Fibroblast of pulmonary artery (primary cell): ENCODE measurements at regions not wholly inside any gene's neighbourhood (a gene's known extent, or its start where the extent isn't known, plus 50 kb on each side); places are given as distances from the start of the nearest gene placed in this dataset.

Source experiments
- DNase-seq: peaks from one replicate; pipeline ENCODE4 v3.0.0-alpha.2; 2010; ENCODE audit warnings: low read depth
- H3K4me3 ChIP-seq: replicated peaks from 2 replicates; pipeline ENCODE4 v1.5.1; 2011; ENCODE audit warnings: low read depth, mild to moderate bottlenecking, control low read depth, low read length, moderate library complexity
- TF ChIP-seq, protein P1 (sequence below): IDR thresholded peaks from 2 replicates; pipeline ENCODE4 v1.5.1; 2011; ENCODE audit warnings: mild to moderate bottlenecking, control low read depth, low read length, inconsistent platforms; ENCODE audit errors: missing control alignments

- H3K4me3 ChIP-seq, result no peak overlapping the region
- TF ChIP-seq, protein P1, sequence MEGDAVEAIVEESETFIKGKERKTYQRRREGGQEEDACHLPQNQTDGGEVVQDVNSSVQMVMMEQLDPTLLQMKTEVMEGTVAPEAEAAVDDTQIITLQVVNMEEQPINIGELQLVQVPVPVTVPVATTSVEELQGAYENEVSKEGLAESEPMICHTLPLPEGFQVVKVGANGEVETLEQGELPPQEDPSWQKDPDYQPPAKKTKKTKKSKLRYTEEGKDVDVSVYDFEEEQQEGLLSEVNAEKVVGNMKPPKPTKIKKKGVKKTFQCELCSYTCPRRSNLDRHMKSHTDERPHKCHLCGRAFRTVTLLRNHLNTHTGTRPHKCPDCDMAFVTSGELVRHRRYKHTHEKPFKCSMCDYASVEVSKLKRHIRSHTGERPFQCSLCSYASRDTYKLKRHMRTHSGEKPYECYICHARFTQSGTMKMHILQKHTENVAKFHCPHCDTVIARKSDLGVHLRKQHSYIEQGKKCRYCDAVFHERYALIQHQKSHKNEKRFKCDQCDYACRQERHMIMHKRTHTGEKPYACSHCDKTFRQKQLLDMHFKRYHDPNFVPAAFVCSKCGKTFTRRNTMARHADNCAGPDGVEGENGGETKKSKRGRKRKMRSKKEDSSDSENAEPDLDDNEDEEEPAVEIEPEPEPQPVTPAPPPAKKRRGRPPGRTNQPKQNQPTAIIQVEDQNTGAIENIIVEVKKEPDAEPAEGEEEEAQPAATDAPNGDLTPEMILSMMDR, result no peak
- no peak for DNase-seq
Measured at GRCh38 chr7:46554688-46555422, 633.8 kb upstream of the IGFBP3 start.

GRCh38 chr7:46551603-46552002 is 630.5 kb upstream of the IGFBP3 start:
- TF ChIP-seq, protein P1, result no peak
- no peak for DNase-seq
- H3K4me3 ChIP-seq, result no peak overlapping the region

DNA sequence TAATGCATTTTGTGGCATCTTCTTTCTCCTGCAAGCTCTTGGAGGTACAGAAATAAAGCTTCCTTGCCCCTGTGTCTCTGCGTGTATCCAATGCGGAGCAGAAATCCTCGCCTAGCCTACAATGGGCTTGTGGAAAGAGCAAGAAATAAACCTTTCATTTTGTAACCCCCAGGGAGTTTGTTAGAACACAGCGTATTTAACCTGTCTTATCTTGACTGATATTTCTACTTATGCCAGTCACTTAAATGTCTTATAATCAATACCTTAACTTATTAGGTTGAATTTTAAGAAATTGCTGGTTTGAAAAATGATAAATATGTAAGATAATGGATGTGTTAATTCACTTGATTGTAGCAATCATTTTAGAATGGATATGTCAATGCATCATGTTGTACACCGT is 629.8 kb upstream of the IGFBP3 start:
- DNase-seq, result no peak
- no peak overlapping the region for H3K4me3 ChIP-seq
- TF ChIP-seq, protein P1, result no peak

DNA sequence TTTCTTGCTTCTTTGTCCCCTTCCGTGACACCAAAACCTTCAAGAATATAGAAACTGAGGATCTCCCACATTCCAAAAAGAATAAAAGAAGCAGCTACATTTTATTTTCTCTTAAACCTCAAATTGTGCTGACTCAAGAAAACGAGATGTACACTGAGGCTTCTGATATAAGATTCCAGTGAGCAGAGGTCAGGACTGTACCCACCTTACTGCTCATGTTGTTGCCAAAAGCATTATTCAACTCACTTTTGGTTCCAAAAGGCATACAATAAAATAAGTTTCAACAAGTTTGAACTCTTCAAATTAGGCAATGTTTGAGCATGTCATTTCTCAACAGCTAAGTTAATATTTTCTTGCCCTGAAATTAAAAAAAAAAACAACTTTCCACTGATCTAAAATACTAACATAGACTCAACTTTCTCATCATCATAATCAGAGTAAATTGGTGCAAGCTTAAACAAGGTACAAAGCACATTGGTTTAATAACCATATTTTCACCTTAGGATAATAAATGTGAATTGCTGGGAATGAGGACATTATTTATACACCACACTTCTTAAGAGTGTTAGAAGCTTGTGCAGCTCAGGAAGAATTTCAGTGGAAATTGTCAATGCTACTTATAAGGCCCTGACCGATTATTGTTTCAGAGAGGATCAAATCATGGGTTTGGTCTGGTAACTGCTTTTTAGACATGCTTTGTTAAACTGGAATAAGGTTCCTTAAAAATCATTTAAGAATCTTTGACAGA is 629.0 kb upstream of the IGFBP3 start:
- H3K4me3 ChIP-seq, result no peak overlapping the region
- TF ChIP-seq, protein P1, result no peak
- no peak for DNase-seq

DNA sequence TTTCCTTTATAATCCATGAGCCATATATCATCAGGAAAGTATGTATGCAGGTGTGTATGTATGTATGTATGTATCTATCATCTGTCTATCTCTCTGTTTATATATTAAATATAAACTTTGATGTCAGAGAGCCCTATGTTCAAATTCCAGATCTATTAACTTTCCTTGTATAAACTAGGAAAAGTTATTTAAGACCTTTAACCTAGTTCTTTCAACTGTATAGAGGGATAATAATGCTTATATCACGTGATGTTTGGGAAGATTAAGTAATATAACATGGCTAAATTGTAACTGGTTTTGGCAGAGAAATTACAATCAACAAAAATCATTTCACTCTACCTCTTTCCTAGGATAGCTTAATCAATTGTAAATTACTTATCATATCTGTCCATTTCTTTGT is 628.3 kb upstream of the IGFBP3 start:
- DNase-seq, result no peak
- no peak overlapping the region for H3K4me3 ChIP-seq
- TF ChIP-seq, protein P1, result no peak

DNA sequence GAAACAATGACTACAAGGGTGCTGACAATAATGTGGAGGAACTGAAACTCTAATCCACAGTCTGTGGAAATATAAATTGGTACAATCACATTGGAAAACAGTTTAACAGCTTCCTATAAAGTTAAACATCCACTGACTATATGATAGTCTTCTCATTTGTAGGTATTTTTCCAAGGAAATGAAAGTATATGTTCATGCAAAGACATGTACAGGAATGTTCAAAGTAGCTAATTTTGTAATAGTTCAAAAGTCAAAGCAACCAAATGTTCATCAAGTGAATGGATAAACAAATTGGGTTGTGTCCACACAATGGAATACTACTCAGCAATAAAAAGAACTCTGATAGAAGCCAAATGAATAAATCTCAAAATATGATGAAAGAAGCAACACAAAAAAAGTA is 626.0 kb upstream of the IGFBP3 start:
- no peak overlapping the region for H3K4me3 ChIP-seq
- DNase-seq, result no peak
- TF ChIP-seq, protein P1, result no peak
